ENCODE measurements at regions not wholly inside any gene's neighbourhood (a gene's known extent, or its start where the extent isn't known, plus 50 kb on each side); places are given as distances from the start of the nearest gene placed in this dataset.

- TF ChIP-seq ZC3H8 (IDR thresholded peaks at IDR 0.05) (no peak), POLR2H (tag; IDR thresholded peaks at IDR 0.05; ENCODE audit: low read depth) (no peak), ZNF140 (CRISPR knock-in tag; IDR thresholded peaks at IDR 0.05) (no peak), GABPA (tag; conservative IDR thresholded peaks at IDR 0.05; ENCODE audit: low read depth) (no peak), ZNF717 (CRISPR knock-in tag; IDR thresholded peaks at IDR 0.05) (no peak), BCLAF1 (IDR thresholded peaks at IDR 0.05; ENCODE audit: borderline replicate concordance in 1 of 2, control insufficient read depth in 1 of 2, low read depth in 2 of 2, low read length in 1 of 2) (no peak)
Measured at GRCh38 chr3:125670945-125671344, 75.6 kb upstream of the OSBPL11 start (continued).

GRCh38 chr3:125671461-125672243 lies 76.4 kb upstream of the OSBPL11 start:
- Histone ChIP-seq H3K9me1 (ENCODE audit: control insufficient read depth, insufficient read depth, low read length) (no peaks in the 10 kb centered on the region), H3K9ac (ENCODE audit: insufficient read depth in 1 of 2, low read depth in 2 of 2, low read length in 2 of 2) (no peak overlapping the region), H3K79me2 (ENCODE audit: control insufficient read depth, insufficient read depth, low read length) (no peaks in the 10 kb centered on the region), H2AFZ (ENCODE audit: low read depth, low read length) (no peak overlapping the region), H3K27me3 (ENCODE audit: control insufficient read depth in 2 of 2, insufficient read depth in 2 of 2, low read length in 2 of 2) (peaks cover 0 to 8% of the 10 kb centered on the region in 2 experiments; a peak in 3 of 5 replicates), H3K4me1 (replicated peaks in 1 of 2; ENCODE audit: control insufficient read depth in 2 of 2, insufficient read depth in 2 of 2, low read length in 2 of 2) (no peaks in the 10 kb centered on the region), H3K27ac (ENCODE audit: extremely low read depth, low read depth, low read length) (no peak overlapping the region), H4K20me1 (replicated peaks; ENCODE audit: control insufficient read depth, insufficient read depth, low read length) (no peaks in the 10 kb centered on the region), H3K36me3 (ENCODE audit: control insufficient read depth, insufficient read depth, low read length) (no peaks in the 10 kb centered on the region), H3K4me2 (ENCODE audit: insufficient read depth, low read length) (no peak overlapping the region), H3K4me3 (no peak overlapping the region), H3K9me3 (replicated peaks; ENCODE audit: control insufficient read depth, insufficient read depth, low read depth, low read length) (no peaks in the 10 kb centered on the region)
- DNase-seq (ENCODE audit: extremely low read depth in 1 of 4, low spot score in 3 of 4) (no peak), FAIRE-seq (no peak), ATAC-seq (no peak)
- POLR2A ChIA-PET = no interaction called here
- WGBS (ENCODE audit: insufficient coverage, low coverage, missing lambda C conversion rate) = 15% methylated on average over 23 of the region's 39 CpGs
- BruUV-seq (replicated peaks) = no TSS peak
- in situ Hi-C loops (cut with MboI) (no loop called here), intact Hi-C loops (cut with micrococcal nuclease) (no loop called here)
- CTCF ChIA-PET (ENCODE audit: low intra/inter-chr PET ratio) = no interaction called here
- TF ChIP-seq OTX1 (CRISPR knock-in tag; IDR thresholded peaks at IDR 0.05) = no peak
- no peak for TF ChIP-seq JUND (IDR thresholded peaks at IDR 0.05; ENCODE audit: borderline replicate concordance, low read depth, low read length)
- TF ChIP-seq JUND (tag; IDR thresholded peaks at IDR 0.05; ENCODE audit: borderline replicate concordance, low read depth, low read length) = no peak
- no peak for TF ChIP-seq GATAD2A (IDR thresholded peaks at IDR 0.05)
- TF ChIP-seq TFAM (CRISPR knock-in tag; conservative IDR thresholded peaks at IDR 0.05) = no peak
- no peak for TF ChIP-seq ILF3 (IDR thresholded peaks at IDR 0.05; ENCODE audit: borderline replicate concordance)
- no peak for TF ChIP-seq SFPQ (IDR thresholded peaks at IDR 0.05; ENCODE audit: low read depth, low read length)
- no peak for TF ChIP-seq CHAMP1 (IDR thresholded peaks at IDR 0.05)

Data from K562 (cell line).